Peyer's patch (tissue), 4 donors: ENCODE measurements at regions not wholly inside any gene's neighbourhood (a gene's known extent, or its start where the extent isn't known, plus 50 kb on each side); places are given as distances from the start of the nearest gene placed in this dataset.

Source experiments
- POLR2A ChIP-seq, 2 donors: fragments of 450-650 bp; IDR thresholded peaks; one replicate each; pipeline ENCODE4 v1.5.1; 2017; ENCODE audit warnings: antibody characterized with exemption in 2 of 2, mild to moderate bottlenecking in 2 of 2, moderate library complexity in 2 of 2
- TF ChIP-seq, protein P1 (sequence below), 6 experiments: fragments of 450-650 bp in 4 of 6; fragments of 200-600 bp in 2 of 6; sonication (generic) in 1 of 6; IDR thresholded peaks; one replicate each; pipeline ENCODE4 v1.5.1; 2017 to 2019; ENCODE audit warnings: antibody characterized with exemption in 6 of 6, mild to moderate bottlenecking in 3 of 6, moderate library complexity in 1 of 6

DNA sequence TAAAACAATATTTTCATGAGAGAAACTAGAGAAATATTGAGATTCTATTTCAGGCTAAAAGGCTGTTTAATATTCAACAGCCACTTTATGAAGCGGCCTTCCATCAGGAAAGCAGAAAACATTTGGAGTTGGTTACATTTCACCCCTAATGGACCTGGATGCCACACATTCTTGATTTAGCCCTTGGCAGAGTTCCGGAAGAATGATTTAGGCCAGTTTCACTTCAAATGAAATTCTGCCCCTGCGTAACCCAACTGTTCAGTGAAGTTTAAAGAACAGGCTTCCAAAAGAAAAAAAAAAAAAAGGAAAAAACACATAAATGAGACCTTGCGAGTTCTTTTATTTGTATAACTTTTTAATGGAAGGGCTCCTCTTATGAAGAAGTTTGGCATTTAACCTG is 239.2 kb upstream of the AKR1E2 start:
- TF ChIP-seq, protein P1, sequence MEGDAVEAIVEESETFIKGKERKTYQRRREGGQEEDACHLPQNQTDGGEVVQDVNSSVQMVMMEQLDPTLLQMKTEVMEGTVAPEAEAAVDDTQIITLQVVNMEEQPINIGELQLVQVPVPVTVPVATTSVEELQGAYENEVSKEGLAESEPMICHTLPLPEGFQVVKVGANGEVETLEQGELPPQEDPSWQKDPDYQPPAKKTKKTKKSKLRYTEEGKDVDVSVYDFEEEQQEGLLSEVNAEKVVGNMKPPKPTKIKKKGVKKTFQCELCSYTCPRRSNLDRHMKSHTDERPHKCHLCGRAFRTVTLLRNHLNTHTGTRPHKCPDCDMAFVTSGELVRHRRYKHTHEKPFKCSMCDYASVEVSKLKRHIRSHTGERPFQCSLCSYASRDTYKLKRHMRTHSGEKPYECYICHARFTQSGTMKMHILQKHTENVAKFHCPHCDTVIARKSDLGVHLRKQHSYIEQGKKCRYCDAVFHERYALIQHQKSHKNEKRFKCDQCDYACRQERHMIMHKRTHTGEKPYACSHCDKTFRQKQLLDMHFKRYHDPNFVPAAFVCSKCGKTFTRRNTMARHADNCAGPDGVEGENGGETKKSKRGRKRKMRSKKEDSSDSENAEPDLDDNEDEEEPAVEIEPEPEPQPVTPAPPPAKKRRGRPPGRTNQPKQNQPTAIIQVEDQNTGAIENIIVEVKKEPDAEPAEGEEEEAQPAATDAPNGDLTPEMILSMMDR (IDR thresholded peaks at IDR 0.05) = no peak
- no peak for TF ChIP-seq POLR2A (IDR thresholded peaks at IDR 0.05)
